Neuronal stem cell (in vitro differentiated cells): ENCODE measurements at regions not wholly inside any gene's neighbourhood (a gene's known extent, or its start where the extent isn't known, plus 50 kb on each side); places are given as distances from the start of the nearest gene placed in this dataset.

ENCODE experiments used
- DNase-seq: peaks from one replicate; pipeline ENCODE4 v3.0.0-alpha.2; 2013; ENCODE audit warnings: low spot score
- H2AFZ ChIP-seq: one replicate; pipeline ENCODE4 v1.6.1; 2013; ENCODE audit warnings: mild to moderate bottlenecking, low read length, inconsistent platforms
- H2AK5ac ChIP-seq: 2 replicates; pipeline ENCODE4 v1.6.1; 2013; ENCODE audit warnings: low read depth, mild to moderate bottlenecking, inconsistent platforms, low read length, moderate library complexity, mixed read lengths
- H2BK120ac ChIP-seq: 2 replicates; pipeline ENCODE4 v1.6.1; 2013; ENCODE audit warnings: low read depth, mild to moderate bottlenecking, inconsistent platforms, low read length, moderate library complexity, mixed read lengths
- H2BK12ac ChIP-seq: one replicate; pipeline ENCODE4 v1.6.1; 2013; ENCODE audit warnings: low read length, inconsistent platforms
- H2BK15ac ChIP-seq: 2 replicates; pipeline ENCODE4 v1.6.1; 2013; ENCODE audit warnings: mild to moderate bottlenecking, low read length, inconsistent platforms, mixed read lengths
- H2BK5ac ChIP-seq: one replicate; pipeline ENCODE4 v1.6.1; 2013; ENCODE audit warnings: inconsistent platforms, mild to moderate bottlenecking, low read length, moderate library complexity
- H3K14ac ChIP-seq: one replicate; pipeline ENCODE4 v1.6.1; 2013; ENCODE audit warnings: low read length, inconsistent platforms
- H3K18ac ChIP-seq: 2 replicates; pipeline ENCODE4 v1.6.1; 2013; ENCODE audit warnings: low read length, inconsistent platforms
- H3K23ac ChIP-seq: 2 replicates; pipeline ENCODE4 v1.6.1; 2013; ENCODE audit warnings: low read depth, mild to moderate bottlenecking, mixed read lengths, low read length, inconsistent platforms; ENCODE audit not compliant: poor library complexity
- H3K27ac ChIP-seq: replicated peaks from 3 replicates; pipeline ENCODE4 v1.5.1; 2013; ENCODE audit warnings: low read length, inconsistent platforms
- H3K27me3 ChIP-seq, 3 experiments: 2 replicates each; pipeline ENCODE4 v1.6.1; 2013; ENCODE audit warnings: low read length in 3 of 3, mild to moderate bottlenecking in 2 of 3, inconsistent platforms in 1 of 3, low read depth in 1 of 3, mixed read lengths in 1 of 3, moderate library complexity in 1 of 3; ENCODE audit not compliant: control insufficient read depth in 3 of 3, insufficient read depth in 3 of 3
- H3K36me3 ChIP-seq, 2 donors: replicated peaks in 1 of 2; 2 replicates each; pipeline ENCODE4 v1.6.1; 2013; ENCODE audit warnings: low read length in 2 of 2; ENCODE audit not compliant: control insufficient read depth in 2 of 2, insufficient read depth in 2 of 2
- H3K4ac ChIP-seq: 2 replicates; pipeline ENCODE4 v1.6.1; 2013; ENCODE audit warnings: inconsistent platforms, mild to moderate bottlenecking, low read length, moderate library complexity
- H3K4me1 ChIP-seq, 2 donors: 1 replicate in 1 of 2; 2 replicates in 1 of 2; pipeline ENCODE4 v1.6.1; 2013; ENCODE audit warnings: low read length in 2 of 2, low read depth in 1 of 2; ENCODE audit not compliant: control insufficient read depth in 2 of 2, insufficient read depth in 1 of 2
- H3K4me2 ChIP-seq: one replicate; pipeline ENCODE4 v1.6.1; 2013; ENCODE audit warnings: mild to moderate bottlenecking, low read length, inconsistent platforms; ENCODE audit not compliant: insufficient read depth, poor library complexity, severe bottlenecking
- H3K4me3 ChIP-seq, 2 donors: 2 replicates each; pipeline ENCODE4 v1.5.1; 2013; ENCODE audit warnings: low read length in 2 of 2, mild to moderate bottlenecking in 2 of 2, inconsistent platforms in 1 of 2, moderate library complexity in 1 of 2
- H3K79me1 ChIP-seq: one replicate; pipeline ENCODE4 v1.6.1; 2013; ENCODE audit warnings: low read depth, mild to moderate bottlenecking, inconsistent platforms, low read length, moderate library complexity
- H3K9ac ChIP-seq: one replicate; pipeline ENCODE4 v1.6.1; 2013; ENCODE audit warnings: mild to moderate bottlenecking, low read depth, low read length, inconsistent platforms; ENCODE audit not compliant: poor library complexity
- H3K9me3 ChIP-seq, 2 donors: replicated peaks in 1 of 2; 2 replicates each; pipeline versions ENCODE3 to v1.6.1; 2013; ENCODE audit warnings: low read length in 2 of 2, mild to moderate bottlenecking in 2 of 2, inconsistent platforms in 1 of 2, low read depth in 1 of 2, mixed read lengths in 1 of 2, moderate library complexity in 1 of 2; ENCODE audit not compliant: control insufficient read depth in 2 of 2, insufficient read depth in 1 of 2
- H4K8ac ChIP-seq: one replicate; pipeline ENCODE4 v1.6.1; 2013; ENCODE audit warnings: low read depth, mild to moderate bottlenecking, inconsistent platforms, low read length, moderate library complexity
- H4K91ac ChIP-seq: one replicate; pipeline ENCODE4 v1.6.1; 2013; ENCODE audit warnings: low read length, low read depth, mild to moderate bottlenecking, inconsistent platforms; ENCODE audit not compliant: poor library complexity
- WGBS, 2 donors: extraction: QIAGEN DNeasy Blood & Tissue Kit; methylation state at CpG; one replicate each; pipeline ENCODE4 v1.1.7; 2013; ENCODE audit warnings: missing lambda C conversion rate in 2 of 2, mixed read lengths in 1 of 2; ENCODE audit not compliant: insufficient read length in 2 of 2, insufficient replicate concordance in 1 of 2; ENCODE audit errors: extremely low coverage in 2 of 2; 5-methylcytosine and 5-hydroxymethylcytosine counted together

DNA sequence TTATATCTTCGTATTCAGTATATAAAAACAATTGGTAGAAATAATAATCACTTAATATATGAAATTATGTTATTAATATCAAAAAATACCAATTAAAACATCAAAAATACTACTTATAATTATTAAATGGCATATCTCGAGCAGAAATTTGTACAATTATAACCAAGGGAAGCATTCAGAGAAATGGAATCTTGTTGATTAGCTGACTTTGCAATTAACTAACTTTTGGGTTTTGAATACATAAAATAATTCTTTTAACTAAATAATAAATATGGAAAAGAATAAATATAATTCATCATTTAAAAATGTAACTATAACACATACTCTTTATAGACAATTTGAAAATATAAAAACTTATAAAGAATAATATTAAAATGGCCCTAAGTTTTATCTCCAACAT, 160.2 kb upstream of the LRRN1 start:
- H4K91ac ChIP-seq: no peak overlapping the region
- no peak overlapping the region for H2BK12ac ChIP-seq
- WGBS, 2 donors: no CpG with 5 or more reads among the region's 2 CpGs
- no peak overlapping the region for H2BK120ac ChIP-seq
- no peak overlapping the region for H3K9ac ChIP-seq
- H3K36me3 ChIP-seq: no peaks in the 10 kb centered on the region
- H3K4me3 ChIP-seq: no peak overlapping the region
- H2BK15ac ChIP-seq: no peak overlapping the region
- no peak overlapping the region for H2BK5ac ChIP-seq
- H3K14ac ChIP-seq: no peak overlapping the region
- no peak overlapping the region for H2AK5ac ChIP-seq
- no peak overlapping the region for H3K4ac ChIP-seq
- DNase-seq: no peak
- no peak overlapping the region for H2AFZ ChIP-seq
- no peaks in the 10 kb centered on the region for H3K4me1 ChIP-seq
- H3K79me1 ChIP-seq: no peaks in the 10 kb centered on the region
- no peak overlapping the region for H3K4me2 ChIP-seq
- H3K27ac ChIP-seq: no peak overlapping the region
- H4K8ac ChIP-seq: no peak overlapping the region
- H3K18ac ChIP-seq: no peak overlapping the region
- H3K27me3 ChIP-seq: peaks cover 0 to 3% (median 0%) of the 10 kb centered on the region in 3 experiments
- no peaks in the 10 kb centered on the region for H3K9me3 ChIP-seq
- H3K23ac ChIP-seq: no peak overlapping the region

DNA sequence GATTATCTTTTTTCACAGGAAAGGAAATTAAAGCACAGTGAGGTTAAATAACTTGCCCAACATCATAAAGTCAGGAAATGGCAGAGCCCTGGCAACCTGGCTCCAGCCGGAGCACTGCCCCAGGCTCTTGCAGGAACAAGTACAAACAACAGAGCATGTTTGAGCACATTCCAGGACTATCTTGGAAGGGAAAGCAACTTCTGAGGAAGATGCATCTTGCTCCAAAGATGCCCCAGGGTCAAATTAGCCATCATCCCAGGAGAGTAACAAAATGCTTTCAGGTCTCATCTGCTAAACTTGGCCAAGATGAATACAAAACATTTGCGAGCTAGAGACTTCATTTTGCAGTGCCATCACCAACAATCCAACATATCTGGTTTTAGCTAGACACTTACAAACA, 162.4 kb upstream of the LRRN1 start:
- Histone ChIP-seq H3K9ac (no peak overlapping the region), H2BK120ac (no peak overlapping the region), H2BK5ac (no peak overlapping the region), H3K23ac (no peak overlapping the region), H2AFZ (no peak overlapping the region), H3K27me3 (no peaks in the 10 kb centered on the region), H3K9me3 (no peaks in the 10 kb centered on the region), H2BK12ac (no peak overlapping the region), H3K79me1 (no peaks in the 10 kb centered on the region), H4K91ac (no peak overlapping the region), H2AK5ac (no peak overlapping the region), H3K4me2 (no peak overlapping the region), H3K14ac (no peak overlapping the region), H3K4me3 (no peak overlapping the region), H2BK15ac (no peak overlapping the region), H4K8ac (no peak overlapping the region), H3K4me1 (no peaks in the 10 kb centered on the region), H3K36me3 (no peaks in the 10 kb centered on the region), H3K27ac (no peak overlapping the region), H3K18ac (no peak overlapping the region), H3K4ac (no peak overlapping the region)
- no peak for DNase-seq
- WGBS, 2 donors: no CpG with 5 or more reads among the region's 2 CpGs

DNA sequence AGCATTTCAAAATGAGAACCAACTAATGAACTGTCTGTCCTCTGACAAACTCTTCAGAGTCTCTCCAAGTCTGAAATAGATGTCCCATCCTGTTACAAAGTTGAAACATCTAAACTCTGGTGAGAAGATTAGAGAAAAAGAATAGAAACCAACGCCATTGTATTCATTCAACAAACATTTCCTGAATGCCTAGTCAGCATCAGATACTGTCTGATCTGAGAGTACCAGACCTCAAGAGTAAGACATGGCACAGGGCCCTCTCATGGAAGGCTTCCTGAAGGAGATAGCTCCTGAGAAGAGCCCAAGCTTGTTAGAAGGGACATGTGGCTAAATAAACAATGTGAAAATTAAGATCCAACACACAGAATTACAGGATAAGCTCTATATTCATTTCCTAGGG, 164.1 kb upstream of the LRRN1 start:
- no peak overlapping the region for H3K4me2 ChIP-seq
- H3K27me3 ChIP-seq: no peaks in the 10 kb centered on the region
- no peak overlapping the region for H3K4ac ChIP-seq
- no peak overlapping the region for H4K91ac ChIP-seq
- no peak overlapping the region for H3K14ac ChIP-seq
- H2BK12ac ChIP-seq: no peak overlapping the region
- H4K8ac ChIP-seq: no peak overlapping the region
- H2AK5ac ChIP-seq: no peak overlapping the region
- DNase-seq: no peak
- H2AFZ ChIP-seq: no peak overlapping the region
- no peak overlapping the region for H3K18ac ChIP-seq
- H3K4me3 ChIP-seq: no peak overlapping the region
- no peak overlapping the region for H2BK5ac ChIP-seq
- H2BK120ac ChIP-seq: no peak overlapping the region
- H3K27ac ChIP-seq: no peak overlapping the region
- no peaks in the 10 kb centered on the region for H3K4me1 ChIP-seq
- no peaks in the 10 kb centered on the region for H3K9me3 ChIP-seq
- H3K23ac ChIP-seq: no peak overlapping the region
- no peaks in the 10 kb centered on the region for H3K79me1 ChIP-seq
- WGBS, 2 donors: no CpG with 5 or more reads among the region's 1 CpG
- H3K9ac ChIP-seq: no peak overlapping the region
- H3K36me3 ChIP-seq: no peaks in the 10 kb centered on the region
- H2BK15ac ChIP-seq: no peak overlapping the region

DNA sequence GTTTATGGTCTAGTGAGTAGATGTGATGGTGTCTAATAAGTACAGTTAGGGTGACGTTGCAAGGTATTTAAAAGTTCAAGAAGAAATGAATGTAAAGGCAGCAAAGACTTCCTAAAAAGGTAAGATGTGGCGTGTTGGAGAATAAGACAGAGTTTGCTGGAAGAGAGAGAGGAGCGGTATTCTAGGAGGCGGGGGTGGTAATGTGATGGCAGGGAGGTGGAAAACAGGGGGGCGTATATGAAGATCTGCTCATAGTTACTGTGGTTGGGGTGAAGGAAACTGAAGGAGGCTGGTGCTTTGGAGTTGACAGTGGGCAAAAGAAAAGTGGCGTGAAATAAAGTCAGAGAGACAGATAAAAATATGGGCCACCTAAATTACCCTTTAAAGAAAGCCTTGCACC, 164.9 kb upstream of the LRRN1 start:
- H2BK5ac ChIP-seq: no peak overlapping the region
- 100% methylated on average over 3 of the region's 6 CpGs; no CpG with 5 or more reads in 1 of the 2 donors for WGBS, 2 donors
- H4K91ac ChIP-seq: no peak overlapping the region

More for the DNA sequence above, 164.9 kb upstream of the LRRN1 start:
- H2BK15ac ChIP-seq: no peak overlapping the region
- H3K14ac ChIP-seq: no peak overlapping the region
- H2BK12ac ChIP-seq: no peak overlapping the region
- H3K27ac ChIP-seq: no peak overlapping the region
- H3K4ac ChIP-seq: no peak overlapping the region
- no peak overlapping the region for H2BK120ac ChIP-seq
- no peak overlapping the region for H4K8ac ChIP-seq
- no peak overlapping the region for H3K18ac ChIP-seq
- no peaks in the 10 kb centered on the region for H3K79me1 ChIP-seq
- H3K4me1 ChIP-seq: no peaks in the 10 kb centered on the region
- H3K36me3 ChIP-seq: no peaks in the 10 kb centered on the region
- H3K23ac ChIP-seq: no peak overlapping the region
- no peak overlapping the region for H2AK5ac ChIP-seq
- no peak overlapping the region for H3K9ac ChIP-seq
- H3K4me3 ChIP-seq: no peak overlapping the region
- H3K9me3 ChIP-seq: no peaks in the 10 kb centered on the region
- H2AFZ ChIP-seq: no peak overlapping the region
- no peak for DNase-seq
- no peak overlapping the region for H3K4me2 ChIP-seq
- H3K27me3 ChIP-seq: no peaks in the 10 kb centered on the region
